HepG2 (cell line): ENCODE measurements at regions not wholly inside any gene's neighbourhood (a gene's known extent, or its start where the extent isn't known, plus 50 kb on each side); places are given as distances from the start of the nearest gene placed in this dataset.

ENCODE experiments used
- ATAC-seq: fragments of 200-7000 bp; cut with Tn5 transposase; 3 replicates; pipeline ENCODE4 v1.9.1; 2020; ENCODE audit warnings: mild to moderate bottlenecking, moderate library complexity
- BruUV-seq: library from RNA; stranded (reverse); fragments of 400-500 nt; replicated peaks from 2 replicates; lab custom pipeline; 2021; lab: Mats Ljungman, UMichigan
- CTCF ChIA-PET: fragments of 300-600 bp; formaldehyde crosslinking; extraction: SDS; loops from one replicate; lab custom pipeline; 2021; ENCODE audit warnings: low total read pairs, inconsistent platforms, low intra/inter-chr PET ratio; lab: Yijun Ruan, JAX
- POLR2A ChIA-PET: fragments of 350-600 bp; sonication (Branson Sonifier 250); formaldehyde crosslinking; loops from one replicate; lab custom pipeline; 2020; ENCODE audit warnings: antibody characterized with exemption, inconsistent platforms; lab: Yijun Ruan, JAX
- DNase-seq: peaks from one replicate; pipeline ENCODE4 v3.0.0-alpha.2; 2015; ENCODE audit warnings: low spot score
- FAIRE-seq: peaks from 3 replicates; lab custom pipeline; 2011; peaks lifted over from hg19 to GRCh38; lab: Jason Lieb, UNC
- H2AFZ ChIP-seq: one replicate; pipeline ENCODE4 v1.6.1; 2011; ENCODE audit warnings: low read length, inconsistent platforms
- H3K27ac ChIP-seq: fragments of 300-600 bp; 3 replicates; pipeline ENCODE4 v1.8.0; 2011; ENCODE audit warnings: mixed run types, mild to moderate bottlenecking, mixed read lengths, low read length, inconsistent platforms; ENCODE audit not compliant: insufficient read depth; ENCODE audit errors: extremely low read length
- H3K27me3 ChIP-seq, 2 experiments: fragments of 200-600 bp in 1 of 2; 2 replicates in 1 of 2; 3 replicates in 1 of 2; pipeline versions ENCODE4 v1.6.0 to v1.8.0; 2011; ENCODE audit warnings: low read length in 2 of 2, mild to moderate bottlenecking in 2 of 2, moderate library complexity in 2 of 2, inconsistent platforms in 1 of 2; ENCODE audit not compliant: insufficient read depth in 2 of 2, control insufficient read depth in 1 of 2
- H3K36me3 ChIP-seq, 2 experiments: fragments of 200-600 bp in 1 of 2; replicated peaks in 1 of 2; 2 replicates in 1 of 2; 3 replicates in 1 of 2; pipeline versions ENCODE4 v1.5.1 to v1.8.0; 2011; ENCODE audit warnings: low read length in 2 of 2, inconsistent platforms in 1 of 2; ENCODE audit not compliant: insufficient read depth in 2 of 2, control insufficient read depth in 1 of 2
- H3K4me1 ChIP-seq: 2 replicates; pipeline ENCODE4 v1.5.1; 2012; ENCODE audit warnings: low read length, inconsistent platforms; ENCODE audit not compliant: insufficient read depth
- H3K4me2 ChIP-seq: 2 replicates; pipeline ENCODE4 v1.6.0; 2011; ENCODE audit warnings: low read depth, low read length, inconsistent platforms
- H3K4me3 ChIP-seq, 3 experiments: fragments of 200-600 bp in 1 of 3; sonication (generic), shearing (Covaris generic) in 1 of 3; replicated peaks in 1 of 3; 2 replicates each; pipeline ENCODE4 v1.5.1; 2011 to 2016; ENCODE audit warnings: low read length in 3 of 3, inconsistent platforms in 2 of 3, low read depth in 2 of 3, mild to moderate bottlenecking in 2 of 3, control low read depth in 1 of 3, mixed read lengths in 1 of 3; ENCODE audit not compliant: insufficient read depth in 1 of 3
- H3K79me2 ChIP-seq: one replicate; pipeline ENCODE4 v1.6.1; 2011; ENCODE audit warnings: low read length, inconsistent platforms; ENCODE audit not compliant: insufficient read depth
- H3K9ac ChIP-seq: 2 replicates; pipeline ENCODE4 v1.6.0; 2011; ENCODE audit warnings: mild to moderate bottlenecking, low read depth, low read length, inconsistent platforms; ENCODE audit not compliant: insufficient read depth
- H3K9me3 ChIP-seq: 2 replicates; pipeline ENCODE4 v1.5.1; 2012; ENCODE audit warnings: mild to moderate bottlenecking, low read length
- H4K20me1 ChIP-seq: 2 replicates; pipeline ENCODE4 v1.6.0; 2011; ENCODE audit warnings: inconsistent platforms, mild to moderate bottlenecking, low read length, moderate library complexity; ENCODE audit not compliant: insufficient read depth
- FOXK1 ChIP-seq: sonication (generic); formaldehyde crosslinking; IDR thresholded peaks from 2 replicates; pipeline ENCODE4 v1.4.0; 2020; ENCODE audit warnings: low read depth, missing genetic modification reagents, borderline replicate concordance
- GLI4 ChIP-seq: sonication (generic); formaldehyde crosslinking; IDR thresholded peaks from 2 replicates; pipeline ENCODE4 v1.5.1; 2020; ENCODE audit warnings: missing genetic modification reagents, mild to moderate bottlenecking, moderate library complexity, borderline replicate concordance
- IRX3 ChIP-seq: sonication (generic); formaldehyde crosslinking; IDR thresholded peaks from 2 replicates; pipeline ENCODE4 v1.8.1; 2023; ENCODE audit warnings: mild to moderate bottlenecking, low read depth, missing genetic modification reagents, borderline replicate concordance
- MTA3 ChIP-seq: sonication (generic); formaldehyde crosslinking; IDR thresholded peaks from 2 replicates; pipeline ENCODE4 v1.4.0; 2020; ENCODE audit warnings: missing genetic modification reagents
- MYC ChIP-seq: sonication (generic); formaldehyde crosslinking; IDR thresholded peaks from 2 replicates; pipeline ENCODE4 v1.9.0; 2021; ENCODE audit warnings: missing genetic modification reagents, borderline replicate concordance
- SMYD3 ChIP-seq: sonication (generic); formaldehyde crosslinking; IDR thresholded peaks from 2 replicates; pipeline ENCODE4 v1.8.1; 2023; ENCODE audit warnings: mild to moderate bottlenecking, missing genetic modification reagents
- ZNF205 ChIP-seq: IDR thresholded peaks from 2 replicates; pipeline ENCODE4 v1.6.1; 2018; ENCODE audit warnings: missing biosample characterization, missing genetic modification reagents
- ZNF292 ChIP-seq: sonication (generic); formaldehyde crosslinking; IDR thresholded peaks from 2 replicates; pipeline ENCODE4 v1.8.1; 2022; ENCODE audit warnings: mild to moderate bottlenecking, low read depth, missing genetic modification reagents, borderline replicate concordance
- ZNF546 ChIP-seq: sonication (generic); formaldehyde crosslinking; conservative IDR thresholded peaks from 2 replicates; pipeline ENCODE4 v1.8.1; 2023; ENCODE audit warnings: mild to moderate bottlenecking, missing genetic modification reagents
- ZNF768 ChIP-seq: sonication (generic); formaldehyde crosslinking; IDR thresholded peaks from 2 replicates; pipeline ENCODE4 v1.4.0; 2020; ENCODE audit warnings: missing genetic modification reagents
- ZNF839 ChIP-seq: sonication (generic); formaldehyde crosslinking; IDR thresholded peaks from 2 replicates; pipeline ENCODE4 v1.4.0; 2020; ENCODE audit warnings: missing genetic modification reagents, mild to moderate bottlenecking, borderline replicate concordance
- ZSCAN30 ChIP-seq: sonication (generic); formaldehyde crosslinking; IDR thresholded peaks from 2 replicates; pipeline ENCODE4 v1.5.0; 2020; ENCODE audit warnings: mild to moderate bottlenecking, missing genetic modification reagents
- ZZZ3 ChIP-seq: sonication (generic); formaldehyde crosslinking; IDR thresholded peaks from 2 replicates; pipeline ENCODE4 v1.4.0; 2020; ENCODE audit warnings: missing genetic modification reagents, mild to moderate bottlenecking, borderline replicate concordance
- WGBS: methylation state at CpG from one replicate; pipeline ENCODE4 v1.1.6; 2017; ENCODE audit warnings: low lambda C conversion rate; 5-methylcytosine and 5-hydroxymethylcytosine counted together
- in situ Hi-C: cut with HindIII; loops from 2 replicates; pipeline ENCODE4 v1.10.0; 2017; ENCODE audit warnings: low pct_unique_long_range_greater_than_20kb; ENCODE audit not compliant: extremely low pct_ligation_motif_present
- intact Hi-C: fragments of 100-400 bp; cut with micrococcal nuclease; formaldehyde crosslinking; loops from one replicate; pipeline ENCODE4 v1.10.0; 2022; ENCODE audit not compliant: unreplicated experiment
- TF ChIP-seq, protein P1 (sequence below), 2 experiments: IDR thresholded peaks; 2 replicates each; pipeline ENCODE4 v1.6.1; 2011 to 2012; ENCODE audit warnings: low read length in 2 of 2, borderline replicate concordance in 1 of 2, low read depth in 1 of 2, mild to moderate bottlenecking in 1 of 2, moderate library complexity in 1 of 2
- TF ChIP-seq, protein P2 (sequence below): sonication (generic); formaldehyde crosslinking; IDR thresholded peaks from 2 replicates; pipeline ENCODE4 v1.4.0; 2020; ENCODE audit warnings: missing genetic modification reagents

DNA sequence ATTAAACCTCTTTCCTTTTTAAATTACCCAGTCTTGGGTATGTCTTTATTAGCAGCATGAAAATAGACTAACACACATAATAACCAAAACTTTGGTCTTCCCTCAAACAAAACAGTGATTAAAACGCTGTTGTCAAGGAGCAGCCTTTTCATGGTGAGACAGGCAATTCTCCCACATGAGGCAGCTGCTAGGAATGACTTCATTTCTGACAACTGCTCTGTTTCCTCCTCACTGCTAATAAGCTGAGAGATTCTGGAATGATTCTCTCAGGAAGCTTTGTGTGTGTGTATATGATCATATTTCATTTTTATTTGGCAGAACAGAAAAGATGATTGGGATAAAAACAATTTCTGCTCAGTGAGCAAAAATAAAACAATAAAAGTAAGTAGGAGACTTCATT, 580.6 kb upstream of the ADAMTS9 start (continued):
- TF ChIP-seq FOXK1: no peak
- no peak for TF ChIP-seq ZSCAN30 (CRISPR knock-in tag)
- TF ChIP-seq, protein P1, sequence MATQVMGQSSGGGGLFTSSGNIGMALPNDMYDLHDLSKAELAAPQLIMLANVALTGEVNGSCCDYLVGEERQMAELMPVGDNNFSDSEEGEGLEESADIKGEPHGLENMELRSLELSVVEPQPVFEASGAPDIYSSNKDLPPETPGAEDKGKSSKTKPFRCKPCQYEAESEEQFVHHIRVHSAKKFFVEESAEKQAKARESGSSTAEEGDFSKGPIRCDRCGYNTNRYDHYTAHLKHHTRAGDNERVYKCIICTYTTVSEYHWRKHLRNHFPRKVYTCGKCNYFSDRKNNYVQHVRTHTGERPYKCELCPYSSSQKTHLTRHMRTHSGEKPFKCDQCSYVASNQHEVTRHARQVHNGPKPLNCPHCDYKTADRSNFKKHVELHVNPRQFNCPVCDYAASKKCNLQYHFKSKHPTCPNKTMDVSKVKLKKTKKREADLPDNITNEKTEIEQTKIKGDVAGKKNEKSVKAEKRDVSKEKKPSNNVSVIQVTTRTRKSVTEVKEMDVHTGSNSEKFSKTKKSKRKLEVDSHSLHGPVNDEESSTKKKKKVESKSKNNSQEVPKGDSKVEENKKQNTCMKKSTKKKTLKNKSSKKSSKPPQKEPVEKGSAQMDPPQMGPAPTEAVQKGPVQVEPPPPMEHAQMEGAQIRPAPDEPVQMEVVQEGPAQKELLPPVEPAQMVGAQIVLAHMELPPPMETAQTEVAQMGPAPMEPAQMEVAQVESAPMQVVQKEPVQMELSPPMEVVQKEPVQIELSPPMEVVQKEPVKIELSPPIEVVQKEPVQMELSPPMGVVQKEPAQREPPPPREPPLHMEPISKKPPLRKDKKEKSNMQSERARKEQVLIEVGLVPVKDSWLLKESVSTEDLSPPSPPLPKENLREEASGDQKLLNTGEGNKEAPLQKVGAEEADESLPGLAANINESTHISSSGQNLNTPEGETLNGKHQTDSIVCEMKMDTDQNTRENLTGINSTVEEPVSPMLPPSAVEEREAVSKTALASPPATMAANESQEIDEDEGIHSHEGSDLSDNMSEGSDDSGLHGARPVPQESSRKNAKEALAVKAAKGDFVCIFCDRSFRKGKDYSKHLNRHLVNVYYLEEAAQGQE (IDR thresholded peaks at IDR 0.05; ENCODE audit: borderline replicate concordance in 1 of 2, low read depth in 1 of 2, low read length in 2 of 2): no peak
- TF ChIP-seq ZNF839 (CRISPR knock-in tag): no peak
- TF ChIP-seq, all 625 proteins: peak for 0

DNA sequence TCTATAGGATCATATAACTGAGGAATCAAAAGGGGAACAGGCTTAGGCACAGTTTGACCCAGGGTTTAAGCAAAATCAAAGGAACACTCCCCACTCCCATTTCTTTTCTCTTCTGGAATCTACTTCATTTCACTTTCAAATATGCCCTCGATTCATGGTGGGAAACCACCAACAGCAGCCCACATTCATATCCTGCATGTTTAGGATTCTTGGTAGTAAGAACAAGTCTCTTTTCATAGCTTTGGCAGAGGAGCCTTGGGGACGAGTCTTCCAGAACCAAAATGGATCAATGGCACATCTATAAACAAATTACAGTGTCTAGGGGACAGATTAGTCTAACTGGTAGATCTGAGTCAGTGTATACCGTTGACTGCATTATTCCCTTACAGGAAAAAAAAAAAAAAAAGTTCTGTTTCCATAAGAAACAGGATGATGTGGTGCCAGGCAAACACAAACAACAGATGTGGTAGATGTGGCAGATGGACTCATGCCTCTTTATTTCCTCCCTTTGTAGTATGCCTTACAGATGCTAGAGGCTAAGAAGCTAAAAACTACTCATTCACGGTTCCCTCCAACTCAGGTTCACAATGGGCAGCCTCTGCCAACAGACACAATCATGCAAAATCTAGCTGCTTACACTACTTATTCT, 578.3 kb upstream of the ADAMTS9 start:
- intact Hi-C loops: no loop called here
- POLR2A ChIA-PET: no interaction called here
- TF ChIP-seq MTA3 (CRISPR knock-in tag) (no peak), ZNF292 (CRISPR knock-in tag) (no peak), ZNF546 (CRISPR knock-in tag) (no peak), ZNF768 (CRISPR knock-in tag) (no peak), ZNF205 (CRISPR knock-in tag) (no peak), SMYD3 (CRISPR knock-in tag) (no peak), IRX3 (CRISPR knock-in tag) (no peak), ZZZ3 (CRISPR knock-in tag) (no peak), GLI4 (CRISPR knock-in tag) (no peak), MYC (CRISPR knock-in tag) (no peak)
- TF ChIP-seq, protein P2, sequence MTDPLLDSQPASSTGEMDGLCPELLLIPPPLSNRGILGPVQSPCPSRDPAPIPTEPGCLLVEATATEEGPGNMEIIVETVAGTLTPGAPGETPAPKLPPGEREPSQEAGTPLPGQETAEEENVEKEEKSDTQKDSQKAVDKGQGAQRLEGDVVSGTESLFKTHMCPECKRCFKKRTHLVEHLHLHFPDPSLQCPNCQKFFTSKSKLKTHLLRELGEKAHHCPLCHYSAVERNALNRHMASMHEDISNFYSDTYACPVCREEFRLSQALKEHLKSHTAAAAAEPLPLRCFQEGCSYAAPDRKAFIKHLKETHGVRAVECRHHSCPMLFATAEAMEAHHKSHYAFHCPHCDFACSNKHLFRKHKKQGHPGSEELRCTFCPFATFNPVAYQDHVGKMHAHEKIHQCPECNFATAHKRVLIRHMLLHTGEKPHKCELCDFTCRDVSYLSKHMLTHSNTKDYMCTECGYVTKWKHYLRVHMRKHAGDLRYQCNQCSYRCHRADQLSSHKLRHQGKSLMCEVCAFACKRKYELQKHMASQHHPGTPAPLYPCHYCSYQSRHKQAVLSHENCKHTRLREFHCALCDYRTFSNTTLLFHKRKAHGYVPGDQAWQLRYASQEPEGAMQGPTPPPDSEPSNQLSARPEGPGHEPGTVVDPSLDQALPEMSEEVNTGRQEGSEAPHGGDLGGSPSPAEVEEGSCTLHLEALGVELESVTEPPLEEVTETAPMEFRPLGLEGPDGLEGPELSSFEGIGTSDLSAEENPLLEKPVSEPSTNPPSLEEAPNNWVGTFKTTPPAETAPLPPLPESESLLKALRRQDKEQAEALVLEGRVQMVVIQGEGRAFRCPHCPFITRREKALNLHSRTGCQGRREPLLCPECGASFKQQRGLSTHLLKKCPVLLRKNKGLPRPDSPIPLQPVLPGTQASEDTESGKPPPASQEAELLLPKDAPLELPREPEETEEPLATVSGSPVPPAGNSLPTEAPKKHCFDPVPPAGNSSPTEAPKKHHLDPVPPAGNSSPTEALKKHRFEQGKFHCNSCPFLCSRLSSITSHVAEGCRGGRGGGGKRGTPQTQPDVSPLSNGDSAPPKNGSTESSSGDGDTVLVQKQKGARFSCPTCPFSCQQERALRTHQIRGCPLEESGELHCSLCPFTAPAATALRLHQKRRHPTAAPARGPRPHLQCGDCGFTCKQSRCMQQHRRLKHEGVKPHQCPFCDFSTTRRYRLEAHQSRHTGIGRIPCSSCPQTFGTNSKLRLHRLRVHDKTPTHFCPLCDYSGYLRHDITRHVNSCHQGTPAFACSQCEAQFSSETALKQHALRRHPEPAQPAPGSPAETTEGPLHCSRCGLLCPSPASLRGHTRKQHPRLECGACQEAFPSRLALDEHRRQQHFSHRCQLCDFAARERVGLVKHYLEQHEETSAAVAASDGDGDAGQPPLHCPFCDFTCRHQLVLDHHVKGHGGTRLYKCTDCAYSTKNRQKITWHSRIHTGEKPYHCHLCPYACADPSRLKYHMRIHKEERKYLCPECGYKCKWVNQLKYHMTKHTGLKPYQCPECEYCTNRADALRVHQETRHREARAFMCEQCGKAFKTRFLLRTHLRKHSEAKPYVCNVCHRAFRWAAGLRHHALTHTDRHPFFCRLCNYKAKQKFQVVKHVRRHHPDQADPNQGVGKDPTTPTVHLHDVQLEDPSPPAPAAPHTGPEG (CRISPR knock-in tag): no peak

More for the DNA sequence above, 578.3 kb upstream of the ADAMTS9 start:
- no peak overlapping the region for H3K4me3 ChIP-seq
- no peaks in the 10 kb centered on the region for H3K27me3 ChIP-seq
- no peaks in the 10 kb centered on the region for H4K20me1 ChIP-seq
- H3K36me3 ChIP-seq: no peaks in the 10 kb centered on the region
- H3K4me2 ChIP-seq: no peak overlapping the region
- CTCF ChIA-PET: no interaction called here
- H3K9ac ChIP-seq: no peak overlapping the region
- in situ Hi-C loops: no loop called here
- no peaks in the 10 kb centered on the region for H3K4me1 ChIP-seq
- no peaks in the 10 kb centered on the region for H3K79me2 ChIP-seq
- H3K9me3 ChIP-seq: no peaks in the 10 kb centered on the region
- no peak overlapping the region for H2AFZ ChIP-seq
- no TSS peak for BruUV-seq
- 0% methylated on average over 4 of the region's 4 CpGs for WGBS
- DNase-seq (no peak), ATAC-seq (no peak), FAIRE-seq (no peak)
- no peak overlapping the region for H3K27ac ChIP-seq
